Endometrial microvascular endothelial cells (primary cell): ENCODE measurements at regions not wholly inside any gene's neighbourhood (a gene's known extent, or its start where the extent isn't known, plus 50 kb on each side); places are given as distances from the start of the nearest gene placed in this dataset.
"Not testable (repeated sequence)": the region's sequence is repeated elsewhere in the genome, so short reads cannot be mapped to it uniquely, and the experiment has no call there.

Experiments
- in situ Hi-C: cut with HindIII; loops from 2 replicates; pipeline ENCODE4 v1.10.0; 2017; ENCODE audit warnings: low sequenced_read_pairs, low pct_unique_long_range_greater_than_20kb; ENCODE audit errors: inconsistent ontology term

DNA sequence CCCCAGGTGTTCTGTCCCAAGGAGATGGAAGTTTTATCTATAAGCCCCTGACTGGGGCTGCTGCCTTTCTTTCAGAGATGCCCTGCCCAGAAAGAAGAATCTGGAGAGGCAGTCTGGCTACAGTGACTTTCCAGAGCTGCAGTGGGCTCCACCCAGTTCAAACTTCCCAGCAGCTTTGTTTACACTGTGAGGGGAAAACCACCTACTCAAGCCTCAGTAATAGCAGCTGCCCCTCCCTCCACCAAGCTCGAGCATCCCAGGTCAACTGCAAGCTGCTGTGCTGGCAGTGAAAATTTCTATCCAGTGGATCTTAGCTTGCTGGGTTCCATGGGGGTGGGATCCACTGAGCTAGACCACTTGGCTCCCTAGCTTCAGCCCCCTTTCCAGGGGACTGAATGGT lies 125.0 kb downstream of the TRIM42 start:
- in situ Hi-C loops: not testable (repeated sequence)

DNA sequence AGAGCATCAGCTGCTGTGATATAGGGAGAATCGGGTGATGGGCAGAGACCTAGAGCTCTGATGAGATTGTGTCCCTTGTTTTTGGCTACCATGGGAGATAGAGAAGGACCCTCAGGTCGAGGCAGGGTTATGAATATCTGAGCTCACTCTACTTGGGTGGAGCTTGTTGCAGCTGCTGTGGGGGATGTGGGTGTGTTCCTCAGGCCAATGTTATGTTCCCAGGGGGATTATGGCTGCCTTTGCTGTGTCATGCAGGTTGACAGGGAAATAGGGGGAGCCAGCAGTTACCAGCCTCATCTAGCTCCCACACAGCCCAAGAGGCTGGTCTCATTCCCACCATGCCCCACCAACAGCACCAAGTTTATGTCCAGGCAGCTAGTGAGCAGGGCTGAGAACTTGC lies 131.5 kb downstream of the TRIM42 start:
- in situ Hi-C loops: no loop called here

DNA sequence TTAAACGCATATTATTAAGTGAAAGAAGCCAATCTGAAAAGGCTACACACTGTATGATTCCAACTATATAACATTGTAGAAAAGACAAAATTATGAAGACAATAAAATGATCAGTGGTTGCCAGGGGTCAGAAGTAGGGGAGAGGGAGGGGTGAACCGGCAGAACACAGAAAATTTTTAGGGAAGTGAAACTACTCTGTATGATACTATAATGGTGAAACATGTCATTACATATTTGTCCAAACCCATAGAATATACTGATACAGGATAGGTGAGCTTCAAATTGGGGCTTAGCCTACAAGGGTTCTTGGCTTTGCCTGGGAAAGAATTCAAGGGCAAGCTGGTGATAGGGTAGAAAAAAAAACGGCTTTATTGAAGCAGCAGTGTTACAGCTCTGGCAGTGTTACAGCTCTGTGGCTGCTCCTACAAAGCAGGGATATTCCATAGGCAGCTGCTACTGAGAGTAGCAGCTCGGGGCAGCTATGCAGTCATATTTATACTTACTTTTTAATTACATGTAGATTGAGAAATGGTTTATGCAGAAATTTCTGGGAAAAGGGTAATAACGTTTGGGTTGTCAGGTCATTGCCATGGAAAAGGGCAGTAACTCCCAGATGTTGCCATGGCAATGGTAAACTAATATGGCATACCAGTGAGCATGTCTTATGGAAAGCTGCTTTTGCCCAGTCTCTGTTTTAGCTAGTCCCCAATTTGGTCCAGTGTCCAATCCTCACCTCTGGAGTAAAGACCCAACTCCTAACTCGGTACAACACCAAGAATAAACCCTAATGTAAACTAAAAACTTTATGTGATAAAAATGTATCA lies 125.1 kb upstream of the SLC25A36 start:
- in situ Hi-C loops: no loop called here

DNA sequence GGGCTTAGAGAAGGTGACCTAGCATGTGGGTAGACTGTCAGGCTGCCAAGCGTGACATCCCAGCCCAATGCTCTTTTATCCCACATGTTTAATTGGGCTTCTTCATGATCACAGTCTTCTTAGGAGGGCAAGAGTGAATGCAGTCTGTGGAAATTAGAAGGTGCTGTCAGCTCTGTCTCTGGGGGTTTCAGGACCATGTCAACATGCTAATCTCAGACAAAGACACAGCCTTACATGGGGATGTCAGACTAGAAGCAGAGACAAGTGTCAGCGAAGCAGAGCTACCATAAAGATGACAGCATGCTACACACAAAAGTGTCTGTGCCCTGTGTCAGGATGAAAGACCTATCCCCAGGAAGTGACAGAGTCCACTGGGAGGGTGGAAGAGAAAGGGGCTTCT lies 120.1 kb upstream of the SLC25A36 start:
- in situ Hi-C loops: no loop called here

DNA sequence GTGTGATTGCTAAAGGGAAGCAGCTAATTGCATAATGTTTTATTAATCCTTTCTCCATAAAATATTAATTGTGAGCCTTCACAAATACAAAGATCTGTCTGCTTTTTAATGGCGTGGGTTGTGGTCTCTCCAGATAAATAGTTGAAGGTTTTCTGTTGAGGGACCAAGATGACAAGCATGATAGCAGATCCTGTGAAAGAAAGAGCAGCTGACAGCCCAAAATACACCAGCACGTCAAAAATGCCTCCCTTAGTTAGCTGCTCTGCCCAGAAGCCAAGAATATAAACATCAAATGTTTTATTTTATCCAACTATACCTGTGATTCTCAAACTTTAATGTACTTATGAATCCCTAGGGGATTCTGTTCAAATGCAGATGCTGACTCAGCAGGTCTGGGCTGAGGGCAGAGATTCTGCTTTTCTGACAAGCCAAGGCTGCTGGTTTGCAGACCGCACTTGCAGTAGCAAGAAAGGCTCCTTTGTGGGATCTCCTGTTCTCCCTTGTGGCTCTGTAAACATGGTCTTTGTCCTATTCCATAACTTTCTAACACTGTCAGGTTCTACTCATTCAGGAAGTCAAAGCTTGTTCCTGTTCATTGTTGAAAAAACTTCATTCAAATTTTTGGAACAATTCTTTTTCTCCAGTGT lies 119.1 kb upstream of the SLC25A36 start:
- in situ Hi-C loops: no loop called here

DNA sequence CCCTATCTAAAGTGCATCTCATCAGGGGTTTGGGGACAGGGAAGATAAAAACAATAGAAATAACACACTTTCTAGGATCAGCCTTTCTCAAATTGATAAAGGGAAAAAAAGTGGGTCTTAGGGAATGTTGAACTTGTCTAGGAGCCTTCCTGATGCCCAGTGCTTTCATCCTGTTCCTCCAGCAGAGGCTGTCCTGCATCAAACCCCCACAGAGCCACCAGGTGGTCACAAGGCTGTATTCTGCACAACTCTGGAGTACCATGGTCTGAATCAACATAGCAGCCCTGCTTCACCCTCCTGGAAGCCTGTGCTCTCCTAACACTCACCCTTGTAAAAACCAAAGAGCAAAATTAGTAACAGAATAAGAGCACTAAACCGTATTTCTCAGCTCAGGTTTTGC lies 118.5 kb upstream of the SLC25A36 start:
- in situ Hi-C loops: no loop called here

DNA sequence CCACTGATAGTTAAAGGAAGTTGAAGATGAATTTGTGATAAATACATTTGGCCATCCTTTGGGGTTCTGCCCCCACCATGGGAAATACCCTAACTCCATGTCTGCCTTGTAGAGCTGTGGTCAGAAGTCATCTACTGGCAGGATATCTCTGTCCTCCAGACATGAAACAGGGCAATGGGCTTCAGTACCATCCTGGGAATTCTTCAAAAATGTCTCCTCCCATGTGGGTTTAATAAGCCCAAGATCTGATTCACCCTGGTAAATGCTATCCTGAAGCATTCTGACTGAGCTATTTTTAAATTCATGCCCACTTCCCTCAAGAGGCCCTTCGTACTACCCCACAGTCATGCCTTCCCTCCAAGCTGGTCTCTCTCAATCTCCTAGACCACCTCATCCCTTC lies 113.7 kb upstream of the SLC25A36 start:
- in situ Hi-C loops: no loop called here

DNA sequence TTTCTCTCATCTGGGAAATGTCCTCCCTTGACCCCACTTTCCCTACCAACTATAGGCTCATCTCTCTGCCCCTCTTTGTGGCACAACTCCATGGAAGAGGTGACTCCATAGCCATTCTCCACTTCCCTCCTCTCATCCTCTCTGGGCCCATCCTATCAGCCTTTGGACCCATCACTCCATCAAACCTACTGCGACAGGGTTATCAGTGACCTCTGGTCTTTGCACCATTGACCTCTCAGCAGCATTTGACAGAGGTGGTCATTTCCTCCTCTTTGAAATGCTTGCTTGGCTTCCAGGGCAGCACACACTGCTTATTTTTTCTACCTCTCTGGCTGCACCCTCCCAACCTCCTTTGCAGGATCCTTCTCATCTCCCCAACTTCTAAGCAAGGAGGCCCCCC lies 113.1 kb upstream of the SLC25A36 start:
- in situ Hi-C loops: no loop called here

DNA sequence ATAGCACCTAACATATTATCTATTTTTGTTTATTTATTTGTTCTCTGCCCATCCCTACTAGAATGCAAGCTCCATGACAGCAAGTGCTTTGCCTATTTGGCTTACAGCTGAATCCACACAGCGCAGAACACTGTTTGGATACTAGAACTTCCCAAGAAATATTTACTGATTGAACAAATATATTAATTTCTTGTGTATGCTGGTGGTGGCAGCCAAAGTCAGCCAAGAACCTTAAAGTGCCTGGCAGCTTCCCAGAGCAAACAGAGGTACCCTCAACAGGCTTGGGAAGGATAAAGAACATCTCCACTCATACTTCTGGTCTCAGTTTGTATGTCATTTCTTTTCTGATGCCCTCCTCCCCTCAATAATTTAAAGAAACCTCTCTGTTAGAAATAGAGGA lies 111.8 kb upstream of the SLC25A36 start:
- in situ Hi-C loops: no loop called here

DNA sequence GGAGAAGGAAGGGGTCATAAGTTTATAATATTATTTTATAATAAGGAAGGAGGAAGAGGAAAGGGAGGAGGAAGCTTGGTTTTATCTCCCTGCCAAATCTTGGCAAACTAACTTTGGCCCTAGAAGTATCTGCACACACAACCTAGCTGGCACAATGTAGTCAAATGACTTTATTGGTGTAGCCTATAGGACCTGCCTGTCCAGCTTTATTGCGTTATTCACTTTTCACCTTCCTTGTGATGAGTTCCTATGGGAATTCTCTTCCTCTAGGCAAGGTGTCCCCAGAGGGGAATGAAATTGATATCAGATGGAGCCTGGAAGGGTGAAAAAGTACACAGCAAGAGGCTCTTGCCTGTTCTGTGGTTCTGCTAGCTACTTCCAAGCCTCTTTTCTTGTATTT lies 111.2 kb upstream of the SLC25A36 start:
- in situ Hi-C loops: no loop called here

DNA sequence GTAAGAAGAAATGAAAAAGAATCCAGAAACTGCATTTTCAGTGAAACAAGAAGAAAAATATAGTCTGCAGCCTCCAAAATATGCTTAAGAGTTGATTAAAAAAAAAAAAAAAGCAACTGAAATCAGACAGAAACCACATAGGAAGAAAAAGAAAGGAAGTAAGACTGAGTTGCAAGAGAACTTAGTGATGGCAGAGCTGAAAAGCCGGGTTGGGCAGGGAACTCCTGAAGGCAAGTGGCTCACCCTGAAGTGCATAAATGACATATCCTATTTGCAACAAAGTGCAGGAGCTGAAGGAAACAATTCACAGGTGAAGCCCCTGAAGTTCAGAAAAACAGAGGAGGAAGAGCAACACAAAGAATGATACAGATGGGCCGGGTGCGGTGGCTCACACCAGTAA lies 108.8 kb upstream of the SLC25A36 start:
- in situ Hi-C loops: no loop called here

DNA sequence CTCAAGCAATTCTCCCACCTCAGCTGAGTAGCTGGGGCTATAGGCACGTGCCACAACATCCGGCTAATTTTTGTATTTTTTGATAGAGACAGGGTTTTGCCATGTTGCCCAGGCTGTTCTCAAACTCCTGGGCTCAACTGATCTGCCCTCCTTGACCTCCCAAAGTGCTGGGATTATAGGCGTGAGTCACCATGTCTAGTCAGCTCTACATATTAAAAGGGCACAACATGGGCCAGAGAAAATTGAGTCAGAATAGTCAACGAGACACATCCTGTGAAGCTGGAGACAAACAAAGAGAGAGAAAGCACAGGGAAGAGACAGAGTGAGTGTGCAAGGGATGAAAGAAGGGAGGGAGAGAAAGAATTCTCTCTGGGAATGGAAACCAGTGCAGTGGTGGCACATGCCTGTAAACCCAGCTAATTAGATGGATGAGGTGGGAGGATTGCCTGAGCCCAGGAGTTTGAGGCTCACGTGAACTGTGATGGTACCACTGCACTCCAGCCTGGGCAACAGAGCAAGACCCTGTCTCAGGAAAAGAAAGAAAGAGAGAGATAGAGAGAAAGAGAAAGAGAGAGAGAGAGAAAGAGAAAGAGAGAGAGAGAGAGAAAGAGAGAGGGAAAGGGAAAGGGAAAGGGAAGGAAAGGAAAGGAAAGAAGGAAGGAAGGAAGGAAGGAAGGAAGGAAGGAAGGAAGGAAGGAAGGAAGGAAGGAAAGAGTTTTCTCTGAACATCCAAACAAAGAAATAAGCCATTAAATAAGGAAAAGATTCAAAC lies 107.2 kb upstream of the SLC25A36 start:
- in situ Hi-C loops: no loop called here

DNA sequence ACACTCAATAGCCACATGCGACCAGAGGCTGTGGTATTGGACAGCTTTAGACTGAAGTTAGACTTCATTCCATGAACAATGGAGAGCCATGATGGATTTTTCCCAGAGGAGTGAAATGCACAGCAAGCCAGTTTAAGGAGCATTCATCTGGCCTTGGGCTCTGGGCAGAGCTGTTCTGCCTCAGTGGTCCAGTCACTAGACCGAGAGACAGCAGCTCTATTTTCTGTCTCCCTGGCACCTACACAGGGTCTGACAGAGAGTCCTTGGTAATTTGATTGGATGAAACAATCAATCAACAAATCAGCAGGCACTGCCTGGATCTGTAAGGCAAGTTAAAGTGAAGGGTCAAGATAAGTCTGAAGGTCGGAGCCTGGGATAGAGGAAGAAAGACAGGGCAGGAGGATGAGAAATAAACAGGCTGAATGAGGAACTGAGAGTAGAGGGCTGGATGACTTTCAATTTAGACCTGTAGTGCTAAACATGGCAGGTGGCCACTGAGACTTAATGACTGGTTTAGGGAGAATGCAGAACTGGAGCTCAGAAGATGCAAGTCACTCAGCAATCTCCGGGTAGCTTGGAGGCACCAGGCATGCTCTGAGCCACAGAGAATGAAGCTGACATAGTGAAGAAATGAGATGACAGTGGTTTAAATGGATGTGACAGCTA lies 98.5 kb upstream of the SLC25A36 start:
- in situ Hi-C loops: no loop called here

DNA sequence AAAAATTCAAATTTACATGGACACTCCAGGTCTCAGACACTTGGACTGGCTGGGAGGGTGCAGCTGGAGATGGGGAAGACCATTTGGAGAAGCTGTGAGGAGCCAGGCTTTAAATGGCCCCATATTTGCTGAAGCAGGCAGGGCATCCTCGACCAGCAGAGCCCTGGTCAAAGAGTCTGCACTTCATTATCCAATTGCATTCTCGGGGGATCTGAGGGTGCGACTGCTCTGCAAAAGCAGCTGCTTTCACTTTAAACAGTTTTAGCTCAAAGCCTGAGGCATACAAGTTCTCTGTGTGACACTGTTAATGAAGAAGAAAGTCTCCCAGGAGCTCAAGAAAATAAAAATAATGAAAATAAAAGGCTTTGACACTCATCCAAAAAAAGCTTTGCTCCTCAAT lies 98.0 kb upstream of the SLC25A36 start:
- in situ Hi-C loops: no loop called here

DNA sequence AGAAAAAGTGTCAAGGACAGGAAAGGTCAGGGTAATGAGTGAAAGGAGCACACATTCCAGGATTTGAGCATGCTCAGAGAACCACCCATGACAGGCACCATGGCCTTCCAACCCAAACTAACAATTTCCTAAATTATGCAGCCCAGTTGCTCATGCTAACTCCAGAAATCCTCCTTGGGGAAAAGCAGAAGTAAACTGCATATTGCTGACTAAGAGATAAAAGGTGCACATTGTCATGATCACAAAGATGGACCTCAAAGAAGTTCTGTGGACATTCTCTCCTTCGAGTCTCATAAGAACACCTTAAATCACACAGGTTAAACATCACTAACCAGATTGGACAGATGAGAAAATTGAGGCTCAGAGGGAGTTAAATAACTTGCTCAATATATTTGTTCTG lies 97.6 kb upstream of the SLC25A36 start:
- in situ Hi-C loops: no loop called here

DNA sequence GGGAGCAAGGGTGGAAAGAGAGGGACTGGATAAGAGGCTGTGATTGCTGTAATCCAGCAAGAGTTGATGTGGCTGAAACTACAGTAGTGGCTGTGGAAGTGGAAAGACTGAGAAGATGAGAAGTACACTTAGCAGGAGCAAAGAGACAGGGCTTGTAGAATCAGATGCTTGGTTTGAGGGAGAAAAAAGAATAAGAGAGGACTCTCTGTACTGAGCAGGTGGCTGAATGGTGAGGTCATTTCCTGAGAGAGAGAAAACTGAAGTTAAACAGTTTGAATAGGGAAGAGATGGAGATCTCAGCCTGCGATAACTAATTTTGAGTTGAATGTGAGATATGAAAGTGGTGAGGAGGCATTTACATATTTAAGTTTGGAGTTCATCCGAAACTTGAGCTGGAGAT lies 95.8 kb upstream of the SLC25A36 start:
- in situ Hi-C loops: no loop called here

DNA sequence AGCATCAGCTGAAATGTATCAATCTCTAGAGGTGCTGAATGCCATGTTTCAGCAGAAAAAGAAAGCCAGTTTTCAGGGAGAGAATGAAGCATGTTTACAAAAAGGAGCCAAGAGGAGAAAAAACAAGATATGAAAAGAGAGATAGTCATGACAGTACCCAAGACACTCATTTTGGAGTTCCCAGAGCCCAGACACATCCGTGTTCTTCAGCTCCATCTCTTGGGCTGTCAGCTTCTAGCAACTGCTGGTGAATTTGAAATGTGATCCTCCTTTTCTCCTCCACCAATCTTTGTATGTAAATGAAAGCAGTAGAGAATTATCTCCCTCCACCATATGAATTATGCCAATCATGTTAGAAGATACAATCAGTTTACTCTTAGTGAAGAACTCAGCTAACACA lies 93.0 kb upstream of the SLC25A36 start:
- in situ Hi-C loops: no loop called here

DNA sequence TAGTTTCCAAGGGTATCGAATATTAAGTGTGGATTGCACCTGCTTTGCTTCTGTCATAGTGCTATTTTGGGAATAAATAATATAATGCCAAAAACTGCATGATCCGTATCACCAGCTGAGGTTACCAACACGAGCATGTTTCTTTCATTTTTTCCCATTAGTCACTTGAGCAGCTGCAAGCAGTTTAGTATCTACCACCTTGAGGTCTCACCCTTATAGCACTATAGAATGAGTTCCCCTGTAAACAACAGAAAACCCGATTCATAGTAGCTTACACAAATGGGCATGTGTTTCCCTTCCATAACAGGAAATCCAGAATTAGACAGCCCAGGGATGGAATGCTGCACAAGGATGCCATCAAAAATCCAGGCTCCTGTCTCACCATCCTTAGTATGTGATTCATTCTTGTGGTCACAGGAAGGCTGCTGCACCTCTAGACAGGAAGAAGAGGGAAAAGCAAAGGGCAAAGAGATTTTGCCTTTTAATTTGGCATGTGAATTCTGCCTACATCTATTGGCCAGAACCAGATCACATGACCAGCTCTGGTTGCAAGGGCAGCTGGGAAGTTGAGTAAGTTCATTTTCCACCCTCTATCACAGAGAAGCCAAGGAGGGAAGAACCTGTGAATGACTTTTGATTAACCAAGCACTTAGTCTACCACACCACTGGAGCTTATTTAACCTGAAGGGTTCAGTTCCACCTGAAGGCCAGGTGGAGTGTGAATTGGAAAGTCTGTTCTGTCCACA lies 91.3 kb upstream of the SLC25A36 start:
- in situ Hi-C loops: loop anchor here (25.0 kb wide), 1 partner anchor 1413 kb away; no protein-coding TSS in a partner anchor

DNA sequence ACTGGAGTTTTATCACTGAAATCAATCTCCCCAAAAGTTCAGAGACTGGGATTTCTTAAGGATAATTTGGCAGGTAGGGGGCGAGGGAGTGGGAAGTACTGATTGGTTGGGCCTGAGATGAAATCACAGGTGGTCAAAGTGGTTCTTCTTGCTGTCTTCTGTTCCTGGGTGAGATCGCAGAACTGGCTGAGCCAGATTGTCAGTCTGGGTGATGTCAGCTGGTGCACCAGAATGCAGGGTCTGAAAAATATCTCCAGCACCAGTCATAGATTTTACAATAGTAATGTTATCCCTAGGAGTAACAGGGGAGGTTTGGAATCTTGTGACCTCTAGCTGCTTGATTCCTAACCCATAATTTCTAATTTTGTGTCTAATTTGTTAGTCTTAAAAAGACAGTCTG lies 86.7 kb upstream of the SLC25A36 start:
- in situ Hi-C loops: loop anchor here (25.0 kb wide), 1 partner anchor 1418 kb away; no protein-coding TSS in a partner anchor
